DOHH2 (cell line): ENCODE measurements at regions not wholly inside any gene's neighbourhood (a gene's known extent, or its start where the extent isn't known, plus 50 kb on each side); places are given as distances from the start of the nearest gene placed in this dataset.

Experiments
- EZH2phosphoT487 ChIP-seq: fragments of 200-600 bp; sonication (generic); IDR thresholded peaks from 2 replicates; pipeline ENCODE4 v1.6.1; 2017; ENCODE audit warnings: borderline replicate concordance, mild to moderate bottlenecking, antibody characterized with exemption, low read length, moderate library complexity, mixed read lengths
- TF ChIP-seq, protein P1 (sequence below): fragments of 200-600 bp; sonication (generic); IDR thresholded peaks from one replicate; pipeline ENCODE4 v1.5.1; 2014; ENCODE audit warnings: antibody characterized with exemption, mild to moderate bottlenecking, low read depth, low read length; ENCODE audit not compliant: poor library complexity, severe bottlenecking

DNA sequence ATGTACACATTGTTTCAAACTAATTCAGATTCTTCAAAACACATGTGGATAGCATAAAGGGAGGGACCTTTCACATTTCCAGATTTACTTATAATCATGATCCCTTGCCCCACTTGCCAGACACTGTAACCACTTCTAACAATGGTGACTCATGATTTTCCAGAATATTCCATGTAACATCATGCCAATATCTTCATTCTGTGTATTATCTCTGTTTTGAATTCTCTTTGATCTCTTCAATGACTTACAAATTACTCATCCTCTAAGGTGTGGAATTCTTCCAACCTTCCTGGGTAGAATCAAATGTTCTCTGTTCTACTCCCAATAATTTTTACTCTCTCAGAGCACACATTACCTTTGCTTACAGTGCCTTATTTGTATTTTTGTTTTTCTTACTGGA, 517.1 kb downstream of the PCDH7 start:
- TF ChIP-seq, protein P1, sequence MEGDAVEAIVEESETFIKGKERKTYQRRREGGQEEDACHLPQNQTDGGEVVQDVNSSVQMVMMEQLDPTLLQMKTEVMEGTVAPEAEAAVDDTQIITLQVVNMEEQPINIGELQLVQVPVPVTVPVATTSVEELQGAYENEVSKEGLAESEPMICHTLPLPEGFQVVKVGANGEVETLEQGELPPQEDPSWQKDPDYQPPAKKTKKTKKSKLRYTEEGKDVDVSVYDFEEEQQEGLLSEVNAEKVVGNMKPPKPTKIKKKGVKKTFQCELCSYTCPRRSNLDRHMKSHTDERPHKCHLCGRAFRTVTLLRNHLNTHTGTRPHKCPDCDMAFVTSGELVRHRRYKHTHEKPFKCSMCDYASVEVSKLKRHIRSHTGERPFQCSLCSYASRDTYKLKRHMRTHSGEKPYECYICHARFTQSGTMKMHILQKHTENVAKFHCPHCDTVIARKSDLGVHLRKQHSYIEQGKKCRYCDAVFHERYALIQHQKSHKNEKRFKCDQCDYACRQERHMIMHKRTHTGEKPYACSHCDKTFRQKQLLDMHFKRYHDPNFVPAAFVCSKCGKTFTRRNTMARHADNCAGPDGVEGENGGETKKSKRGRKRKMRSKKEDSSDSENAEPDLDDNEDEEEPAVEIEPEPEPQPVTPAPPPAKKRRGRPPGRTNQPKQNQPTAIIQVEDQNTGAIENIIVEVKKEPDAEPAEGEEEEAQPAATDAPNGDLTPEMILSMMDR = no peak
- no peak for TF ChIP-seq EZH2phosphoT487
